HepG2 (cell line): ENCODE measurements at regions not wholly inside any gene's neighbourhood (a gene's known extent, or its start where the extent isn't known, plus 50 kb on each side); places are given as distances from the start of the nearest gene placed in this dataset.

Source experiments
- ATAC-seq: fragments of 200-7000 bp; cut with Tn5 transposase; 3 replicates; pipeline ENCODE4 v1.9.1; 2020; ENCODE audit warnings: mild to moderate bottlenecking, moderate library complexity
- BruUV-seq: library from RNA; stranded (reverse); fragments of 400-500 nt; replicated peaks from 2 replicates; lab custom pipeline; 2021; lab: Mats Ljungman, UMichigan
- CTCF ChIA-PET: fragments of 300-600 bp; formaldehyde crosslinking; extraction: SDS; loops from one replicate; lab custom pipeline; 2021; ENCODE audit warnings: low total read pairs, inconsistent platforms, low intra/inter-chr PET ratio; lab: Yijun Ruan, JAX
- POLR2A ChIA-PET: fragments of 350-600 bp; sonication (Branson Sonifier 250); formaldehyde crosslinking; loops from one replicate; lab custom pipeline; 2020; ENCODE audit warnings: antibody characterized with exemption, inconsistent platforms; lab: Yijun Ruan, JAX
- DNase-seq: peaks from one replicate; pipeline ENCODE4 v3.0.0-alpha.2; 2015; ENCODE audit warnings: low spot score
- FAIRE-seq: peaks from 3 replicates; lab custom pipeline; 2011; peaks lifted over from hg19 to GRCh38; lab: Jason Lieb, UNC
- H2AFZ ChIP-seq: one replicate; pipeline ENCODE4 v1.6.1; 2011; ENCODE audit warnings: low read length, inconsistent platforms
- H3K27ac ChIP-seq: fragments of 300-600 bp; 3 replicates; pipeline ENCODE4 v1.8.0; 2011; ENCODE audit warnings: mixed run types, mild to moderate bottlenecking, mixed read lengths, low read length, inconsistent platforms; ENCODE audit not compliant: insufficient read depth; ENCODE audit errors: extremely low read length
- H3K27me3 ChIP-seq, 2 experiments: fragments of 200-600 bp in 1 of 2; 2 replicates in 1 of 2; 3 replicates in 1 of 2; pipeline versions ENCODE4 v1.6.0 to v1.8.0; 2011; ENCODE audit warnings: low read length in 2 of 2, mild to moderate bottlenecking in 2 of 2, moderate library complexity in 2 of 2, inconsistent platforms in 1 of 2; ENCODE audit not compliant: insufficient read depth in 2 of 2, control insufficient read depth in 1 of 2
- H3K36me3 ChIP-seq, 2 experiments: fragments of 200-600 bp in 1 of 2; replicated peaks in 1 of 2; 2 replicates in 1 of 2; 3 replicates in 1 of 2; pipeline versions ENCODE4 v1.5.1 to v1.8.0; 2011; ENCODE audit warnings: low read length in 2 of 2, inconsistent platforms in 1 of 2; ENCODE audit not compliant: insufficient read depth in 2 of 2, control insufficient read depth in 1 of 2
- H3K4me1 ChIP-seq: 2 replicates; pipeline ENCODE4 v1.5.1; 2012; ENCODE audit warnings: low read length, inconsistent platforms; ENCODE audit not compliant: insufficient read depth
- H3K4me2 ChIP-seq: 2 replicates; pipeline ENCODE4 v1.6.0; 2011; ENCODE audit warnings: low read depth, low read length, inconsistent platforms
- H3K4me3 ChIP-seq, 3 experiments: fragments of 200-600 bp in 1 of 3; sonication (generic), shearing (Covaris generic) in 1 of 3; replicated peaks in 1 of 3; 2 replicates each; pipeline ENCODE4 v1.5.1; 2011 to 2016; ENCODE audit warnings: low read length in 3 of 3, inconsistent platforms in 2 of 3, low read depth in 2 of 3, mild to moderate bottlenecking in 2 of 3, control low read depth in 1 of 3, mixed read lengths in 1 of 3; ENCODE audit not compliant: insufficient read depth in 1 of 3
- H3K79me2 ChIP-seq: one replicate; pipeline ENCODE4 v1.6.1; 2011; ENCODE audit warnings: low read length, inconsistent platforms; ENCODE audit not compliant: insufficient read depth
- H3K9ac ChIP-seq: 2 replicates; pipeline ENCODE4 v1.6.0; 2011; ENCODE audit warnings: mild to moderate bottlenecking, low read depth, low read length, inconsistent platforms; ENCODE audit not compliant: insufficient read depth
- H3K9me3 ChIP-seq: 2 replicates; pipeline ENCODE4 v1.5.1; 2012; ENCODE audit warnings: mild to moderate bottlenecking, low read length
- H4K20me1 ChIP-seq: 2 replicates; pipeline ENCODE4 v1.6.0; 2011; ENCODE audit warnings: inconsistent platforms, mild to moderate bottlenecking, low read length, moderate library complexity; ENCODE audit not compliant: insufficient read depth
- FOSL2 ChIP-seq: sonication (generic); formaldehyde crosslinking; IDR thresholded peaks from 2 replicates; pipeline ENCODE4 v1.4.0; 2020; ENCODE audit warnings: missing genetic modification reagents
- ZEB1 ChIP-seq: IDR thresholded peaks from 2 replicates; pipeline ENCODE4 v1.6.1; 2012; ENCODE audit warnings: mild to moderate bottlenecking, low read depth, inconsistent platforms; ENCODE audit not compliant: insufficient replicate concordance
- ZNF10 ChIP-seq: sonication (generic); formaldehyde crosslinking; IDR thresholded peaks from 2 replicates; pipeline ENCODE4 v1.4.0; 2020; ENCODE audit warnings: mild to moderate bottlenecking, low read depth, missing genetic modification reagents, borderline replicate concordance
- ZNF274 ChIP-seq: sonication (generic); formaldehyde crosslinking; IDR thresholded peaks from 2 replicates; pipeline ENCODE4 v1.5.1; 2020; ENCODE audit warnings: mild to moderate bottlenecking, missing genetic modification reagents
- ZSCAN30 ChIP-seq: sonication (generic); formaldehyde crosslinking; IDR thresholded peaks from 2 replicates; pipeline ENCODE4 v1.5.0; 2020; ENCODE audit warnings: mild to moderate bottlenecking, missing genetic modification reagents
- WGBS: methylation state at CpG from one replicate; pipeline ENCODE4 v1.1.6; 2017; ENCODE audit warnings: low lambda C conversion rate; 5-methylcytosine and 5-hydroxymethylcytosine counted together
- in situ Hi-C: cut with HindIII; loops from 2 replicates; pipeline ENCODE4 v1.10.0; 2017; ENCODE audit warnings: low pct_unique_long_range_greater_than_20kb; ENCODE audit not compliant: extremely low pct_ligation_motif_present
- intact Hi-C: fragments of 100-400 bp; cut with micrococcal nuclease; formaldehyde crosslinking; loops from one replicate; pipeline ENCODE4 v1.10.0; 2022; ENCODE audit not compliant: unreplicated experiment
- TF ChIP-seq, protein P1 (sequence below): sonication (generic); formaldehyde crosslinking; IDR thresholded peaks from 2 replicates; pipeline ENCODE4 v1.9.0; 2021; ENCODE audit warnings: missing genetic modification reagents, borderline replicate concordance
- TF ChIP-seq, protein P2 (sequence below): sonication (generic); formaldehyde crosslinking; IDR thresholded peaks from 2 replicates; pipeline ENCODE4 v1.8.1; 2023; ENCODE audit warnings: missing genetic modification reagents, mild to moderate bottlenecking, borderline replicate concordance

DNA sequence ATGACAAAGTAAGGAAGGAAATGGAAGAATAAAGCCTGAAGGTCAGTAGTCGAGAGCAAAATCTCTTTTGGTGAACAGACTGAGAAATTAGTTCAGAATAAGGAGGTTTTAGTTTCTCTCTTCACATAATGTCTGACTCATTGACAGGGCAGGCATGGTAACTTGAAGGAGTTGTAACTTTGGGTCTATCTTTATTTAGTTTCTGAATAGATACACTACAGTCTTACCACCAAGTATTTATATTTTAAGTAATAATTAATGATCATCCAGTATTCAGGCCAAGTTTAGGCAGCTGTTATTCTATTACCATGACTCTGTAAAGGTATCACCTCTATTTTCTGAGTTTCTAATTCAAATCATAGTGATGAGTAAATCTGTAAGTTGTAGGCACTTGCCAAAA is 219.9 kb downstream of the SPRY2 start:
- CTCF ChIA-PET: no interaction called here
- Histone ChIP-seq H3K9me3 (no peaks in the 10 kb centered on the region), H3K27me3 (no peaks in the 10 kb centered on the region), H3K79me2 (no peaks in the 10 kb centered on the region), H3K4me3 (no peak overlapping the region), H3K36me3 (no peaks in the 10 kb centered on the region), H3K9ac (no peak overlapping the region), H3K4me2 (no peak overlapping the region), H3K4me1 (no peaks in the 10 kb centered on the region), H2AFZ (no peak overlapping the region), H3K27ac (no peak overlapping the region), H4K20me1 (no peaks in the 10 kb centered on the region)
- no TSS peak for BruUV-seq
- TF ChIP-seq, protein P1, sequence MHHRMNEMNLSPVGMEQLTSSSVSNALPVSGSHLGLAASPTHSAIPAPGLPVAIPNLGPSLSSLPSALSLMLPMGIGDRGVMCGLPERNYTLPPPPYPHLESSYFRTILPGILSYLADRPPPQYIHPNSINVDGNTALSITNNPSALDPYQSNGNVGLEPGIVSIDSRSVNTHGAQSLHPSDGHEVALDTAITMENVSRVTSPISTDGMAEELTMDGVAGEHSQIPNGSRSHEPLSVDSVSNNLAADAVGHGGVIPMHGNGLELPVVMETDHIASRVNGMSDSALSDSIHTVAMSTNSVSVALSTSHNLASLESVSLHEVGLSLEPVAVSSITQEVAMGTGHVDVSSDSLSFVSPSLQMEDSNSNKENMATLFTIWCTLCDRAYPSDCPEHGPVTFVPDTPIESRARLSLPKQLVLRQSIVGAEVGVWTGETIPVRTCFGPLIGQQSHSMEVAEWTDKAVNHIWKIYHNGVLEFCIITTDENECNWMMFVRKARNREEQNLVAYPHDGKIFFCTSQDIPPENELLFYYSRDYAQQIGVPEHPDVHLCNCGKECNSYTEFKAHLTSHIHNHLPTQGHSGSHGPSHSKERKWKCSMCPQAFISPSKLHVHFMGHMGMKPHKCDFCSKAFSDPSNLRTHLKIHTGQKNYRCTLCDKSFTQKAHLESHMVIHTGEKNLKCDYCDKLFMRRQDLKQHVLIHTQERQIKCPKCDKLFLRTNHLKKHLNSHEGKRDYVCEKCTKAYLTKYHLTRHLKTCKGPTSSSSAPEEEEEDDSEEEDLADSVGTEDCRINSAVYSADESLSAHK (CRISPR knock-in tag): no peak
- TF ChIP-seq ZNF10 (CRISPR knock-in tag) (no peak), ZSCAN30 (CRISPR knock-in tag) (no peak)
- TF ChIP-seq, protein P2, sequence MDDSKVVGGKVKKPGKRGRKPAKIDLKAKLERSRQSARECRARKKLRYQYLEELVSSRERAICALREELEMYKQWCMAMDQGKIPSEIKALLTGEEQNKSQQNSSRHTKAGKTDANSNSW (CRISPR knock-in tag): no peak
- 6% methylated on average over 1 of the region's 1 CpG for WGBS
- ATAC-seq (no peak), FAIRE-seq (no peak), DNase-seq (no peak)
- POLR2A ChIA-PET: no interaction called here
- intact Hi-C loops: no loop called here
- in situ Hi-C loops: no loop called here

DNA sequence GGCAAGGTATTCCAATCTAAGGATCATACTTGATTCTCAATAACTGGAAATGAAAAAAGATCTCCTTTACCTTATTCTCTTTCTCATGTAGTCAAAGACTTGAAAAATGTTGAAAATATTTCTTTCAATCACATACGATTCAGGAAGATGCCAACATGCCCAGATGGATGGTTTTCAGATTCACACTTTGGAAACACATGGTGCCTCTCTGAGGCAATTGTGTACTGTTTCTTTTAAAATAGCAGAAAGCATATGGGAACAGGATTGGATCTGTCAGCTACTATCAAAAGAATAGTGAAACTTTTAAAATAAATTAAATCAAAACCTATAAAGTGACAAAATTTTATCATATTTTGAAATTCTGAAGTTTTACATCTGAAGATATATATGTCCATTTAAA is 222.4 kb downstream of the SPRY2 start:
- ChIA-PET CTCF (no interaction called here), POLR2A (no interaction called here)
- intact Hi-C loops (no loop called here), in situ Hi-C loops (no loop called here)
- Histone ChIP-seq H4K20me1 (no peaks in the 10 kb centered on the region), H3K4me2 (no peak overlapping the region), H3K9ac (no peak overlapping the region), H3K27ac (no peak overlapping the region), H3K27me3 (no peaks in the 10 kb centered on the region), H3K79me2 (no peaks in the 10 kb centered on the region), H3K4me3 (no peak overlapping the region), H3K4me1 (no peaks in the 10 kb centered on the region), H3K36me3 (no peaks in the 10 kb centered on the region), H2AFZ (no peak overlapping the region), H3K9me3 (no peaks in the 10 kb centered on the region)
- BruUV-seq: no TSS peak
- TF ChIP-seq ZNF274 (CRISPR knock-in tag) (no peak), ZEB1 (no peak), FOSL2 (CRISPR knock-in tag) (no peak)
- no peak for DNase-seq
- no peak for ATAC-seq
- whole genome bisulfite sequencing: 0% methylated on average over 1 of the region's 1 CpG
- FAIRE-seq: no peak
